ENCODE measurements at regions not wholly inside any gene's neighbourhood (a gene's known extent, or its start where the extent isn't known, plus 50 kb on each side); places are given as distances from the start of the nearest gene placed in this dataset.

- peaks cover 7% of the 10 kb centered on the region for H3K9me3 ChIP-seq (replicated peaks; ENCODE audit: control insufficient read depth, insufficient read depth, low read depth, low read length)
- intact Hi-C loops (cut with micrococcal nuclease) (no loop called here), in situ Hi-C loops (cut with MboI) (no loop called here)
- H3K27me3 ChIP-seq (ENCODE audit: control insufficient read depth in 2 of 2, insufficient read depth in 2 of 2, low read length in 2 of 2): no peaks in the 10 kb centered on the region
- DNase-seq (ENCODE audit: extremely low read depth in 1 of 4, low spot score in 3 of 4) (no peak), FAIRE-seq (no peak), ATAC-seq (no peak)
- WGBS (ENCODE audit: insufficient coverage, low coverage, missing lambda C conversion rate): 3% methylated on average over 3 of the region's 3 CpGs
- POLR2A ChIA-PET: interaction anchor here (0.5 kb wide), 1 partner anchor 137 kb away, joined by 3 read pairs; no protein-coding TSS in a partner anchor
- H3K4me2 ChIP-seq (ENCODE audit: insufficient read depth, low read length): no peak overlapping the region
- H3K4me1 ChIP-seq (replicated peaks in 1 of 2; ENCODE audit: control insufficient read depth in 2 of 2, insufficient read depth in 2 of 2, low read length in 2 of 2): peaks cover 0 to 2% of the 10 kb centered on the region in 2 experiments; a peak in 1 of 5 replicates
- CTCF ChIA-PET (ENCODE audit: low intra/inter-chr PET ratio): no interaction called here
- no peak overlapping the region for H3K9ac ChIP-seq (ENCODE audit: insufficient read depth in 1 of 2, low read depth in 2 of 2, low read length in 2 of 2)
- TF ChIP-seq EHMT2 (IDR thresholded peaks at IDR 0.05): 0 out of 2 replicates have a peak, but pooled peaks have one; percentile 44
- no peak for TF ChIP-seq ZNF124 (CRISPR knock-in tag; IDR thresholded peaks at IDR 0.05)
- peaks cover 4% of the 10 kb centered on the region for H3K9me1 ChIP-seq (ENCODE audit: control insufficient read depth, insufficient read depth, low read length)
- H3K4me3 ChIP-seq: no peak overlapping the region
- H2AFZ ChIP-seq (ENCODE audit: low read depth, low read length): no peak overlapping the region
- no peaks in the 10 kb centered on the region for H4K20me1 ChIP-seq (replicated peaks; ENCODE audit: control insufficient read depth, insufficient read depth, low read length)
- H3K79me2 ChIP-seq (ENCODE audit: control insufficient read depth, insufficient read depth, low read length): no peaks in the 10 kb centered on the region
- no peak overlapping the region for H3K27ac ChIP-seq (ENCODE audit: extremely low read depth, low read depth, low read length)
- no peaks in the 10 kb centered on the region for H3K36me3 ChIP-seq (ENCODE audit: control insufficient read depth, insufficient read depth, low read length)
- no TSS peak for BruUV-seq (replicated peaks)
Measured at GRCh38 chr20:50329981-50330503, 139.4 kb downstream of the CEBPB start.

- DNase-seq (ENCODE audit: extremely low read depth in 1 of 4, low spot score in 3 of 4): no peak
- no peak for FAIRE-seq
- TF ChIP-seq ZNF445 (CRISPR knock-in tag; IDR thresholded peaks at IDR 0.05; ENCODE audit: low read depth): no peak
- no peak for TF ChIP-seq BRF2 (IDR thresholded peaks at IDR 0.05; ENCODE audit: borderline replicate concordance, insufficient read depth, insufficient read length)
- no peak for TF ChIP-seq CSDE1 (IDR thresholded peaks at IDR 0.05)
- no peak for TF ChIP-seq TAL1 (IDR thresholded peaks at IDR 0.05)
- no peak for TF ChIP-seq HDAC6 (IDR thresholded peaks at IDR 0.05; ENCODE audit: low read depth, low read length)
- TF ChIP-seq KAT8 (IDR thresholded peaks at IDR 0.05; ENCODE audit: low read depth): no peak
- no peak for TF ChIP-seq TRIM24 (IDR thresholded peaks at IDR 0.05)
- TF ChIP-seq SIN3A (IDR thresholded peaks at IDR 0.05; ENCODE audit: borderline replicate concordance in 2 of 2, control insufficient read depth in 1 of 2, low read depth in 2 of 2, low read length in 2 of 2): no peak
- TF ChIP-seq STAT5B (CRISPR knock-in tag; IDR thresholded peaks at IDR 0.05): no peak
- no peaks in the 10 kb centered on the region for H3K27me3 ChIP-seq (ENCODE audit: control insufficient read depth in 2 of 2, insufficient read depth in 2 of 2, low read length in 2 of 2)
- H3K27ac ChIP-seq (ENCODE audit: extremely low read depth, low read depth, low read length): no peak overlapping the region
- ChIA-PET CTCF (ENCODE audit: low intra/inter-chr PET ratio) (no interaction called here), POLR2A (no interaction called here)
- peak overlapping the region in 1 of 2 experiments; percentile 61; a peak in 1 of 4 replicates for H3K9ac ChIP-seq (ENCODE audit: insufficient read depth in 1 of 2, low read depth in 2 of 2, low read length in 2 of 2)
- no peaks in the 10 kb centered on the region for H4K20me1 ChIP-seq (replicated peaks; ENCODE audit: control insufficient read depth, insufficient read depth, low read length)
- peaks cover 0 to 3% of the 10 kb centered on the region in 2 experiments; a peak in 1 of 5 replicates for H3K4me1 ChIP-seq (replicated peaks in 1 of 2; ENCODE audit: control insufficient read depth in 2 of 2, insufficient read depth in 2 of 2, low read length in 2 of 2)
- peaks cover 4% of the 10 kb centered on the region for H3K9me3 ChIP-seq (replicated peaks; ENCODE audit: control insufficient read depth, insufficient read depth, low read depth, low read length)
- BruUV-seq (replicated peaks): no TSS peak
- no peak overlapping the region; the same call in 1 of the 2 replicates for H2AFZ ChIP-seq (ENCODE audit: low read depth, low read length)
- no peak overlapping the region for H3K4me3 ChIP-seq
- peaks cover 4% of the 10 kb centered on the region for H3K9me1 ChIP-seq (ENCODE audit: control insufficient read depth, insufficient read depth, low read length)
- no peak overlapping the region for H3K4me2 ChIP-seq (ENCODE audit: insufficient read depth, low read length)
- ATAC-seq: no peak
- intact Hi-C loops (cut with micrococcal nuclease): no loop called here
- H3K36me3 ChIP-seq (ENCODE audit: control insufficient read depth, insufficient read depth, low read length): no peaks in the 10 kb centered on the region
- H3K79me2 ChIP-seq (ENCODE audit: control insufficient read depth, insufficient read depth, low read length): no peaks in the 10 kb centered on the region
- WGBS (ENCODE audit: insufficient coverage, low coverage, missing lambda C conversion rate): 16% methylated on average over 14 of the region's 17 CpGs
- in situ Hi-C loops (cut with MboI): no loop called here
Measured at GRCh38 chr20:50330504-50331313, 140.1 kb downstream of the CEBPB start.

All from K562 (cell line).